ENCODE measurements at regions not wholly inside any gene's neighbourhood (a gene's known extent, or its start where the extent isn't known, plus 50 kb on each side); places are given as distances from the start of the nearest gene placed in this dataset.

- H4K20me1 ChIP-seq (ENCODE audit: control insufficient read depth, extremely low read depth, insufficient read depth, low read length) = no peaks in the 10 kb centered on the region
- no peaks in the 10 kb centered on the region for H3K36me3 ChIP-seq (ENCODE audit: control insufficient read depth in 2 of 2, extremely low read depth in 1 of 2, insufficient read depth in 2 of 2, low read length in 2 of 2)
- DNase-seq (ENCODE audit: low read depth, low spot score) (no peak), FAIRE-seq (no peak)
- no peaks in the 10 kb centered on the region for H3K9me1 ChIP-seq (ENCODE audit: control insufficient read depth, extremely low read depth, insufficient read depth, low read length)
- no peak overlapping the region for H3K4me2 ChIP-seq (ENCODE audit: control insufficient read depth, extremely low read depth, insufficient read depth, low read depth, low read length)
- H3K27ac ChIP-seq (ENCODE audit: control insufficient read depth, insufficient read depth, low read length) = no peak overlapping the region
- H3K79me2 ChIP-seq (ENCODE audit: control insufficient read depth, insufficient read depth, low read length) = no peaks in the 10 kb centered on the region
- dilution Hi-C loops (cut with MboI; ENCODE audit: extremely low pct_ligation_motif_present, low sequenced_read_pairs) = no loop called here
- H3K27me3 ChIP-seq (ENCODE audit: control insufficient read depth, extremely low read depth, insufficient read depth, low read length) = no peaks in the 10 kb centered on the region
- H3K4me3 ChIP-seq (ENCODE audit: control insufficient read depth in 2 of 3, extremely low read depth in 1 of 3, insufficient read depth in 2 of 3, low read depth in 1 of 3, low read length in 3 of 3) = no peak overlapping the region
- H3K9ac ChIP-seq (ENCODE audit: control insufficient read depth, extremely low read depth, insufficient read depth, low read length) = no peak overlapping the region
- H2AFZ ChIP-seq (ENCODE audit: control insufficient read depth, low read length) = no peak overlapping the region
- H3K9me3 ChIP-seq (ENCODE audit: control insufficient read depth, low read depth, low read length) = peaks cover 2% of the 10 kb centered on the region
- TF ChIP-seq EZH2 (IDR thresholded peaks at IDR 0.05; ENCODE audit: low read length) (no peak), CTCF (optimal IDR thresholded peaks at IDR 0.05 in 1 of 3, IDR thresholded peaks at IDR 0.05 in 1 of 3, conservative IDR thresholded peaks at IDR 0.05 in 1 of 3; ENCODE audit: extremely low read depth in 1 of 3, insufficient read depth in 2 of 3, low read length in 3 of 3) (no peak)
- peaks cover 25% of the 10 kb centered on the region for H3K4me1 ChIP-seq (ENCODE audit: control insufficient read depth, extremely low read depth, insufficient read depth, low read length)
Measured at GRCh38 chr13:74248477-74248876, 114.3 kb upstream of the KLF12 start.

GRCh38 chr13:74246487-74246886 lies 112.3 kb upstream of the KLF12 start:
- peaks cover 15% of the 10 kb centered on the region for H3K4me1 ChIP-seq (ENCODE audit: control insufficient read depth, extremely low read depth, insufficient read depth, low read length)
- no peak overlapping the region for H3K9ac ChIP-seq (ENCODE audit: control insufficient read depth, extremely low read depth, insufficient read depth, low read length)
- H3K79me2 ChIP-seq (ENCODE audit: control insufficient read depth, insufficient read depth, low read length) = no peaks in the 10 kb centered on the region
- H3K4me2 ChIP-seq (ENCODE audit: control insufficient read depth, extremely low read depth, insufficient read depth, low read depth, low read length) = no peak overlapping the region
- FAIRE-seq (no peak), DNase-seq (ENCODE audit: low read depth, low spot score) (no peak)
- H3K36me3 ChIP-seq (ENCODE audit: control insufficient read depth in 2 of 2, extremely low read depth in 1 of 2, insufficient read depth in 2 of 2, low read length in 2 of 2) = no peaks in the 10 kb centered on the region
- no peak overlapping the region for H2AFZ ChIP-seq (ENCODE audit: control insufficient read depth, low read length)
- H3K27me3 ChIP-seq (ENCODE audit: control insufficient read depth, extremely low read depth, insufficient read depth, low read length) = no peaks in the 10 kb centered on the region
- H3K9me3 ChIP-seq (ENCODE audit: control insufficient read depth, low read depth, low read length) = peaks cover 5% of the 10 kb centered on the region
- no peak overlapping the region for H3K27ac ChIP-seq (ENCODE audit: control insufficient read depth, insufficient read depth, low read length)
- dilution Hi-C loops (cut with MboI; ENCODE audit: extremely low pct_ligation_motif_present, low sequenced_read_pairs) = no loop called here
- no peaks in the 10 kb centered on the region for H3K9me1 ChIP-seq (ENCODE audit: control insufficient read depth, extremely low read depth, insufficient read depth, low read length)
- TF ChIP-seq EZH2 (IDR thresholded peaks at IDR 0.05; ENCODE audit: low read length) (no peak), CTCF (optimal IDR thresholded peaks at IDR 0.05 in 1 of 3, IDR thresholded peaks at IDR 0.05 in 1 of 3, conservative IDR thresholded peaks at IDR 0.05 in 1 of 3; ENCODE audit: extremely low read depth in 1 of 3, insufficient read depth in 2 of 3, low read length in 3 of 3) (no peak)
- H4K20me1 ChIP-seq (ENCODE audit: control insufficient read depth, extremely low read depth, insufficient read depth, low read length) = no peaks in the 10 kb centered on the region
- no peak overlapping the region for H3K4me3 ChIP-seq (ENCODE audit: control insufficient read depth in 2 of 3, extremely low read depth in 1 of 3, insufficient read depth in 2 of 3, low read depth in 1 of 3, low read length in 3 of 3)
